Right cardiac atrium (tissue), 5 donors: ENCODE measurements at regions not wholly inside any gene's neighbourhood (a gene's known extent, or its start where the extent isn't known, plus 50 kb on each side); places are given as distances from the start of the nearest gene placed in this dataset.
"Not testable (repeated sequence)": the region's sequence is repeated elsewhere in the genome, so short reads cannot be mapped to it uniquely, and the experiment has no call there.

Experiments used
- ATAC-seq, 2 donors: fragments of 200-7000 bp; cut with Tn5 transposase; one replicate each; pipeline versions ENCODE4 v1.8.0 to v1.9.1; 2020; ENCODE audit warnings: moderate library complexity in 2 of 2, mild to moderate bottlenecking in 1 of 2
- DNase-seq, 3 donors: peaks; one replicate each; pipeline ENCODE4 v3.0.0-alpha.2; 2020
- H3K27ac ChIP-seq: one replicate; pipeline ENCODE4 v1.5.1; 2013; ENCODE audit warnings: mild to moderate bottlenecking, low read length, control low read depth, moderate library complexity
- H3K27me3 ChIP-seq: one replicate; pipeline ENCODE4 v1.6.1; 2013; ENCODE audit not compliant: control insufficient read depth, insufficient read depth
- H3K4me1 ChIP-seq: one replicate; pipeline ENCODE4 v1.6.1; 2013; ENCODE audit warnings: low read length; ENCODE audit not compliant: control insufficient read depth, insufficient read depth
- H3K4me3 ChIP-seq: one replicate; pipeline ENCODE4 v1.5.1; 2013; ENCODE audit warnings: low read length, control low read depth
- H3K9me3 ChIP-seq: one replicate; pipeline ENCODE4 v1.6.1; 2013; ENCODE audit warnings: low read length; ENCODE audit not compliant: control insufficient read depth
- WGBS: extraction: QIAGEN DNeasy Blood & Tissue Kit; methylation state at CpG from one replicate; pipeline ENCODE4 v1.1.7; 2013; 5-methylcytosine and 5-hydroxymethylcytosine counted together
- intact Hi-C, 4 donors: fragments of 100-400 bp; cut with DNase I; formaldehyde crosslinking; loops; one replicate each; pipeline versions ENCODE4 v1.11.0 to v1.14.0; 2022 to 2023
- donor health status: healthy with polysubstance abuse.
- donor health status: DM: no; HTN: yes; CAD: no.
- donor health status: DM: no; HTN: no; CAD: no.
- donor health status: DM: no; HTN: yes; CAD: no; lungs with severe emphysema.
- donor health status: DM: yes; HTN: yes; CAD: no.

- intact Hi-C loops, result loop anchor here in 2 of 4 donors (5.0 to 10.0 kb wide), 2 partner anchors 298 to 300 kb away; no protein-coding TSS in a partner anchor
- H3K27ac ChIP-seq, ATAC-seq, H3K4me3 ChIP-seq, DNase-seq, H3K27me3 ChIP-seq, H3K9me3 ChIP-seq, H3K4me1 ChIP-seq: not testable (repeated sequence)
- 98% methylated on average over 1 of the region's 1 CpG for WGBS
Observed at GRCh38 chr5:97234380-97234779, 51.3 kb upstream of the RIOK2 start.

DNA sequence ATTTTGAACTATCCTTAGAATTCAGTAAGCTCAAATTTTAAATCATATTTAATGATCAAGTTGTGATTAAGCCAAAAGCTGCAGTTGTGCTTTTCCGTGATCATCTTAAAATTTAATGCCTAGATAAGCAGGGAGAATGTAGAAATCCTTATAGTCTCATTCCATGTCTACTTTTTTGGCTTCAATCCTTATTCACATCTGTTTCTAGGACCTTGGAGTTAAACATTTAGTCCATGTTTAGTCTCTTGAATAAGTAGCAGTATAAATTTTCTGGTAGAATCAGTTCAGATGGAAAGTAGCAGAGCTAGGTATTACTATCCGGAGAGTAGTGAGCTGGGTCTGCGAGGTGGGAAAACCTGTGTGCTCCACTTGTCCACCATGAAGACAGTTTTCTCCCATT lies 59.3 kb upstream of the RIOK2 start:
- DNase-seq, result no peak
- Histone ChIP-seq H3K4me1 (no peaks in the 10 kb centered on the region), H3K4me3 (no peak overlapping the region), H3K9me3 (no peaks in the 10 kb centered on the region), H3K27ac (no peak overlapping the region), H3K27me3 (no peaks in the 10 kb centered on the region)
- ATAC-seq, result no peak
- 69% methylated on average over 3 of the region's 3 CpGs for WGBS
- intact Hi-C loops, result no loop called here

- no peak for ATAC-seq
- no peaks in the 10 kb centered on the region for H3K27me3 ChIP-seq
- H3K27ac ChIP-seq, result no peak overlapping the region
- 56% methylated on average over 2 of the region's 2 CpGs for WGBS
- no peak for DNase-seq
- no peak overlapping the region for H3K4me3 ChIP-seq
- intact Hi-C loops, result no loop called here
- no peaks in the 10 kb centered on the region for H3K9me3 ChIP-seq
- H3K4me1 ChIP-seq, result no peaks in the 10 kb centered on the region
Observed at GRCh38 chr5:97243353-97243752, 60.3 kb upstream of the RIOK2 start.

- H3K27me3 ChIP-seq, result no peaks in the 10 kb centered on the region
- intact Hi-C loops, result no loop called here
- H3K4me1 ChIP-seq, result no peaks in the 10 kb centered on the region
- DNase-seq (no peak), ATAC-seq (no peak)
- no peak overlapping the region for H3K27ac ChIP-seq
- 69% methylated on average over 9 of the region's 9 CpGs for WGBS
- H3K4me3 ChIP-seq, result no peak overlapping the region
- no peaks in the 10 kb centered on the region for H3K9me3 ChIP-seq
Observed at GRCh38 chr5:97245386-97245785, 62.3 kb upstream of the RIOK2 start.

- intact Hi-C loops, result no loop called here
- ATAC-seq (no peak), DNase-seq (no peak)
- Histone ChIP-seq H3K9me3 (no peaks in the 10 kb centered on the region), H3K4me3 (no peak overlapping the region), H3K4me1 (no peaks in the 10 kb centered on the region), H3K27me3 (no peaks in the 10 kb centered on the region), H3K27ac (no peak overlapping the region)
Observed at GRCh38 chr5:97250113-97250512, 67.1 kb upstream of the RIOK2 start.

DNA sequence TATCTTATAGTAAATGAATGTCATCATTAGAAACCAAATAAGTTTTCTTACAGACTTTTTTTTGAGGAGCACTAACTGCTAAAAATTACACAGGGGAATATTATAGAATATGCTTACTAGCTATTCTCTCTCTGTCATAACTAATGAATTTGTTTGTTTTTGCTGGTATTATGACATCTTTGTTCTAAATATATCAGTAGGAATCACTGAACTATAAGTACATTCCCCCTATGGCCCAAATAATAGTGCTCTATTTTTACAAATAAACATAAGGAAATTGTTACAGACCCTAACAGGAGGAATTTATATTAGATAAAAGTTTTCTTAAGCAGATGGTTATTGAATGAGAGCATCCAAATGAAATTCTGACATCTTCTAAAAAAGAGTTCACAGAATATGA lies 83.0 kb upstream of the RIOK2 start:
- DNase-seq (no peak), ATAC-seq (no peak)
- intact Hi-C loops, result no loop called here
- no peaks in the 10 kb centered on the region for H3K27me3 ChIP-seq
- no peak overlapping the region for H3K27ac ChIP-seq
- H3K9me3 ChIP-seq, result no peaks in the 10 kb centered on the region
- no peaks in the 10 kb centered on the region for H3K4me1 ChIP-seq
- no peak overlapping the region for H3K4me3 ChIP-seq

GRCh38 chr5:97266576-97266975 lies 83.5 kb upstream of the RIOK2 start:
- no peaks in the 10 kb centered on the region for H3K27me3 ChIP-seq
- no peaks in the 10 kb centered on the region for H3K4me1 ChIP-seq
- ATAC-seq (peak; percentile 95 to 96), DNase-seq (peak; percentile 75 to 84 (median 77))
- H3K9me3 ChIP-seq, result no peaks in the 10 kb centered on the region
- WGBS, result 33% methylated on average over 5 of the region's 5 CpGs
- no peak overlapping the region for H3K27ac ChIP-seq
- no peak overlapping the region for H3K4me3 ChIP-seq
- intact Hi-C loops, result no loop called here

- Histone ChIP-seq H3K4me3 (no peak overlapping the region), H3K27me3 (no peaks in the 10 kb centered on the region), H3K27ac (no peak overlapping the region), H3K9me3 (no peaks in the 10 kb centered on the region), H3K4me1 (no peaks in the 10 kb centered on the region)
- ATAC-seq (no peak), DNase-seq (peak in 1 of 3 donors; percentile 9)
- intact Hi-C loops, result no loop called here
- 67% methylated on average over 3 of the region's 3 CpGs for WGBS
Observed at GRCh38 chr5:97267767-97268166, 84.7 kb upstream of the RIOK2 start.

- DNase-seq, result no peak
- Histone ChIP-seq H3K9me3 (no peaks in the 10 kb centered on the region), H3K4me1 (no peaks in the 10 kb centered on the region), H3K27ac (no peak overlapping the region), H3K4me3 (no peak overlapping the region), H3K27me3 (no peaks in the 10 kb centered on the region)
- ATAC-seq, result no peak
- 29% methylated on average over 3 of the region's 3 CpGs for WGBS
- intact Hi-C loops, result no loop called here
Observed at GRCh38 chr5:97276474-97277120, 93.5 kb upstream of the RIOK2 start.

DNA sequence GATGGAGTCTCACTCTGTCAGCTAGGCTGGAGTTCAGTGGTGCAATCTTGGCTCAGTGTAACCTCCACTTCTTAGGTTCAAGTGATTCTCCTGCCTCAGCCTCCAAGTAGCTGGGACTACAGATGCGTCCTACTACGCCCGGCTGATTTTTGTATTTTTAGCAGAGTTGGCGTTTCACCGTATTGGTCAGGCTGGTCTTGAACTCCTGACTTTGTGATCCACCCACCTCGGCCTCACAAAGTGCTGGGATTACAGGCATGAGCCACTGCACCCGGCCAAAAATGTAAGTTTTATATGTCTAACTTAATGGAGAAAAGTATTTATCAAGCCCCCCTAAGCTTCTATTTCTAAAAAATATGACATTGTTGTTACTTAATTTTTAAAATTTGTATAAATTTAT lies 98.2 kb upstream of the RIOK2 start:
- Histone ChIP-seq H3K27me3 (no peaks in the 10 kb centered on the region), H3K9me3 (no peaks in the 10 kb centered on the region), H3K4me3 (no peak overlapping the region), H3K4me1 (no peaks in the 10 kb centered on the region), H3K27ac (no peak overlapping the region)
- ATAC-seq, result no peak
- WGBS, result 91% methylated on average over 7 of the region's 7 CpGs
- DNase-seq, result no peak
- intact Hi-C loops, result no loop called here

DNA sequence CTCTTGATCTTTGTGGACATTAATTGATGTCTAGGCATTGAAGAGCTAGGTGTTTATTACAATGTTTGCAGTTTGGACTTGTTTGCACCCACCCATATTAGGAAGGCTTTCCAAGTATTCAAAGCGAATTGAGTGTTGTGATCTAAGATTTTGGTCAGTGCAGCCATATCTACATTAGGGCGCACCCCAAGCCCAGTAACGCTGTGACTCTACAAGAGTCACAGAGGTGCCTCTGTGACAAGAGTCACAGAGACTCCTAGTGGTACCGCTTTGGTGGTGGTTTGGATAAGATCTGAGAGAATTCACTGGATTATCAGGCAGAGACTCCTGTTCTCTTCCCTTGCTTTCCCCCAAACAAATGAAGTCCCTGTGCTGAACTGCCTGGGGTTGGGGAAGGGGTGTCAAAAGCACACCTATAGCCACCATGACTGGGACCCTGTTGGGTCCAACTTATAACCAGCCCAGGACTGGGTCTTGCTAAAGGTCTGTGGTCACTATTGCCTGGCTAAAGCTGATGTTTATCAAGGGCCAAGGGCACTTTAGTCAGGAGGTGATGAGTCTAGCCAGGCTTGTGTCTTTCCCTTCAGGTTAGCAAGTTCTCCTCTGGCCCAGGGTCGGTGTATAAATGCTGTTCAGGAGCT lies 114.1 kb upstream of the RIOK2 start:
- Histone ChIP-seq H3K27ac (no peak overlapping the region), H3K4me3 (no peak overlapping the region), H3K4me1 (no peaks in the 10 kb centered on the region), H3K27me3 (no peaks in the 10 kb centered on the region), H3K9me3 (no peaks in the 10 kb centered on the region)
- intact Hi-C loops, result no loop called here
- DNase-seq (peak in 1 of 3 donors; percentile 26), ATAC-seq (peak; percentile 62 to 73)
- 15% methylated on average over 5 of the region's 5 CpGs for WGBS

- H3K27ac ChIP-seq, result no peak overlapping the region
- H3K27me3 ChIP-seq, result no peaks in the 10 kb centered on the region
- H3K4me3 ChIP-seq, result no peak overlapping the region
- H3K4me1 ChIP-seq, result no peaks in the 10 kb centered on the region
- no peaks in the 10 kb centered on the region for H3K9me3 ChIP-seq
- no peak for ATAC-seq
- DNase-seq, result no peak
- intact Hi-C loops, result no loop called here
Observed at GRCh38 chr5:97297704-97298091, 114.7 kb upstream of the RIOK2 start.
